Heart left ventricle (tissue), 13 donors: ENCODE measurements at regions not wholly inside any gene's neighbourhood (a gene's known extent, or its start where the extent isn't known, plus 50 kb on each side); places are given as distances from the start of the nearest gene placed in this dataset.

ENCODE experiments used
- POLR2A ChIP-seq, 2 donors: fragments of 450-650 bp; IDR thresholded peaks; one replicate each; pipeline ENCODE4 v1.6.1; 2017; ENCODE audit warnings: antibody characterized with exemption in 2 of 2, mild to moderate bottlenecking in 2 of 2, moderate library complexity in 2 of 2
- TF ChIP-seq, protein P1 (sequence below), 12 donors: fragments of 200-600 bp; sonication (generic) in 4 of 12; IDR thresholded peaks; one replicate each; pipeline versions ENCODE4 v1.5.0 to v1.8.0; 2018 to 2022; ENCODE audit warnings: antibody characterized with exemption in 12 of 12, mild to moderate bottlenecking in 5 of 12
- donor health status: ischemic (EF 13 %, LVEDD 7.1; RV severe dilation, severe dysfunction).
- donor health status: DM: no; HTN: yes; CAD: no.
- donor health status: DM: no; HTN: no; CAD: no.
- donor health status: ischemic (EF 25% LVEDD 6.9; RV normal size, moderate dysfunction).
- donor health status: ischemic (EF 25% LVEDD 5.7; RV mildly dilated, moderate dysfunction).
- donor health status: ischemic (EF 35%, LVEDD 5.7; RV mildly dilated, moderate dysfunction).
- donor health status: nonischemic (EF 11% LVEDD 7.7; RV severe dilation, severe dysfunction).
- donor health status: DM: yes; HTN: yes; CAD: no.
- donor health status: PGD.
- donor health status: ischemic (EF 29% LVEDD 5.4; RV normal size, mild dysfunction).
- donor health status: nonischemic (EF 23%, LVEDD 6.1; RV moderate dilation, normal function).

GRCh38 chrX:6694977-6695376, 160.1 kb upstream of the VCX3A start:
- TF ChIP-seq, protein P1, sequence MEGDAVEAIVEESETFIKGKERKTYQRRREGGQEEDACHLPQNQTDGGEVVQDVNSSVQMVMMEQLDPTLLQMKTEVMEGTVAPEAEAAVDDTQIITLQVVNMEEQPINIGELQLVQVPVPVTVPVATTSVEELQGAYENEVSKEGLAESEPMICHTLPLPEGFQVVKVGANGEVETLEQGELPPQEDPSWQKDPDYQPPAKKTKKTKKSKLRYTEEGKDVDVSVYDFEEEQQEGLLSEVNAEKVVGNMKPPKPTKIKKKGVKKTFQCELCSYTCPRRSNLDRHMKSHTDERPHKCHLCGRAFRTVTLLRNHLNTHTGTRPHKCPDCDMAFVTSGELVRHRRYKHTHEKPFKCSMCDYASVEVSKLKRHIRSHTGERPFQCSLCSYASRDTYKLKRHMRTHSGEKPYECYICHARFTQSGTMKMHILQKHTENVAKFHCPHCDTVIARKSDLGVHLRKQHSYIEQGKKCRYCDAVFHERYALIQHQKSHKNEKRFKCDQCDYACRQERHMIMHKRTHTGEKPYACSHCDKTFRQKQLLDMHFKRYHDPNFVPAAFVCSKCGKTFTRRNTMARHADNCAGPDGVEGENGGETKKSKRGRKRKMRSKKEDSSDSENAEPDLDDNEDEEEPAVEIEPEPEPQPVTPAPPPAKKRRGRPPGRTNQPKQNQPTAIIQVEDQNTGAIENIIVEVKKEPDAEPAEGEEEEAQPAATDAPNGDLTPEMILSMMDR (IDR thresholded peaks at IDR 0.05) = no peak
- no peak for TF ChIP-seq POLR2A (IDR thresholded peaks at IDR 0.05)
